ENCODE measurements at regions not wholly inside any gene's neighbourhood (a gene's known extent, or its start where the extent isn't known, plus 50 kb on each side); places are given as distances from the start of the nearest gene placed in this dataset.

- no peaks in the 10 kb centered on the region for H3K27me3 ChIP-seq (ENCODE audit: insufficient read depth, low read length, poor library complexity, severe bottlenecking)
- no peak overlapping the region for H3K4me3 ChIP-seq (ENCODE audit: low read length, poor library complexity, severe bottlenecking)
- H3K9ac ChIP-seq (ENCODE audit: low read depth, low read length, poor library complexity, severe bottlenecking) = no peak overlapping the region
- no peaks in the 10 kb centered on the region for H3K9me3 ChIP-seq (ENCODE audit: insufficient read depth, low read depth, low read length)
- H4K20me1 ChIP-seq (ENCODE audit: insufficient read depth, low read length, poor library complexity, severe bottlenecking) = no peaks in the 10 kb centered on the region
- H3K36me3 ChIP-seq (ENCODE audit: insufficient read depth, low read length) = no peaks in the 10 kb centered on the region
- H3K79me2 ChIP-seq (ENCODE audit: insufficient read depth, low read length) = no peaks in the 10 kb centered on the region
- no peak overlapping the region for H2AFZ ChIP-seq (ENCODE audit: low read length)
- no peak for TF ChIP-seq EZH2phosphoT487 (IDR thresholded peaks at IDR 0.05; ENCODE audit: borderline replicate concordance)
- TF ChIP-seq, protein P1, sequence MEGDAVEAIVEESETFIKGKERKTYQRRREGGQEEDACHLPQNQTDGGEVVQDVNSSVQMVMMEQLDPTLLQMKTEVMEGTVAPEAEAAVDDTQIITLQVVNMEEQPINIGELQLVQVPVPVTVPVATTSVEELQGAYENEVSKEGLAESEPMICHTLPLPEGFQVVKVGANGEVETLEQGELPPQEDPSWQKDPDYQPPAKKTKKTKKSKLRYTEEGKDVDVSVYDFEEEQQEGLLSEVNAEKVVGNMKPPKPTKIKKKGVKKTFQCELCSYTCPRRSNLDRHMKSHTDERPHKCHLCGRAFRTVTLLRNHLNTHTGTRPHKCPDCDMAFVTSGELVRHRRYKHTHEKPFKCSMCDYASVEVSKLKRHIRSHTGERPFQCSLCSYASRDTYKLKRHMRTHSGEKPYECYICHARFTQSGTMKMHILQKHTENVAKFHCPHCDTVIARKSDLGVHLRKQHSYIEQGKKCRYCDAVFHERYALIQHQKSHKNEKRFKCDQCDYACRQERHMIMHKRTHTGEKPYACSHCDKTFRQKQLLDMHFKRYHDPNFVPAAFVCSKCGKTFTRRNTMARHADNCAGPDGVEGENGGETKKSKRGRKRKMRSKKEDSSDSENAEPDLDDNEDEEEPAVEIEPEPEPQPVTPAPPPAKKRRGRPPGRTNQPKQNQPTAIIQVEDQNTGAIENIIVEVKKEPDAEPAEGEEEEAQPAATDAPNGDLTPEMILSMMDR (conservative IDR thresholded peaks at IDR 0.05; ENCODE audit: low read length) = no peak
- H3K4me1 ChIP-seq (ENCODE audit: insufficient read depth, low read length, poor library complexity, severe bottlenecking) = no peaks in the 10 kb centered on the region
- H3F3A ChIP-seq (ENCODE audit: low read depth) = no peaks in the 10 kb centered on the region
- no peak overlapping the region for H3K4me2 ChIP-seq (ENCODE audit: low read depth, low read length, poor library complexity, severe bottlenecking)
- H3K9me2 ChIP-seq (replicated peaks; ENCODE audit: low read depth, low read length) = no peaks in the 10 kb centered on the region
Measured at GRCh38 chr5:85549229-85549628, 1068.5 kb upstream of the COX7C start.

DNA sequence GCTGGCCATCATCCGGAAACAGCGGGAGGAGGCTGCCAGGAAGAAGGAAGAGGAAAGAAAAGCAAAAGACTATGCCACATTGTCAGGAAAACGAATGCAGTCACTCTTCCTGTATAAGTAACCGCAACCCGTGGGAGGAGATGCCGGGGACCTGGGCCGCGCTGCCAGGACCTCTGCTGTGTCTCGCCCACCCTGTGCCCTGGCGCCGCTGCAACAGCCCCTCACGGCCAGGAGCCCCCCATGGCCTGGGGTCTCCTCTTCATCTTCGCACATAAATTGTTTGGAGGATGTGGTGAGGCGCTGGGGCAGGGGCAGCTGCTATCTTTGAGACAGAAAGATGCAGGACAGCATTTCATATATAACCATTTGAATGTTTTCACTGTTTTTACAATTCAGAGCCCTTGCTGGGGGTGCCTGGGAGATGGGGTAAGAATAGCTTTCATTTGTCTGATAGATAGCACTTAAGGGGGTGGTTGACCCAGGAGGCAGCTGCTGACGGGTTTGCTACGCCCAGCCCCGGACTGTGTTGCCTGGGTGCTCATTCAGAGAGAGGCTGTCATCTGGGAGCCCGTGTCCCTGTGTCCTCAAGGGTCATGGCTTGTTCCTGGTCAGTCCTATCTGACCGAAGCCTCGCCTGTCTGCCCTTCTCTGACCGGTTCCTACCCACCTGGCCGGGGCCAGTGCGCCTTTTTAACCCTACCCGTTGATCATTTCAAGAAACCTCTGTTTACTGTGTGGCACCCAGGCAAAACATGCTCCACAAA is 1067.7 kb upstream of the COX7C start:
- Histone ChIP-seq H3K9ac (ENCODE audit: low read depth, low read length, poor library complexity, severe bottlenecking) (no peak overlapping the region), H3K36me3 (ENCODE audit: insufficient read depth, low read length) (no peaks in the 10 kb centered on the region), H3K9me2 (replicated peaks; ENCODE audit: low read depth, low read length) (no peaks in the 10 kb centered on the region), H3F3A (ENCODE audit: low read depth) (no peaks in the 10 kb centered on the region), H3K4me2 (ENCODE audit: low read depth, low read length, poor library complexity, severe bottlenecking) (no peak overlapping the region), H3K4me1 (ENCODE audit: insufficient read depth, low read length, poor library complexity, severe bottlenecking) (no peaks in the 10 kb centered on the region), H3K9me3 (ENCODE audit: insufficient read depth, low read depth, low read length) (no peaks in the 10 kb centered on the region), H3K79me2 (ENCODE audit: insufficient read depth, low read length) (no peaks in the 10 kb centered on the region), H4K20me1 (ENCODE audit: insufficient read depth, low read length, poor library complexity, severe bottlenecking) (no peaks in the 10 kb centered on the region), H3K27me3 (ENCODE audit: insufficient read depth, low read length, poor library complexity, severe bottlenecking) (no peaks in the 10 kb centered on the region), H3K4me3 (ENCODE audit: low read length, poor library complexity, severe bottlenecking) (no peak overlapping the region), H2AFZ (ENCODE audit: low read length) (no peak overlapping the region)
- no peak for TF ChIP-seq EZH2phosphoT487 (IDR thresholded peaks at IDR 0.05; ENCODE audit: borderline replicate concordance)
- TF ChIP-seq, protein P1 (conservative IDR thresholded peaks at IDR 0.05; ENCODE audit: low read length) = no peak

- H3K36me3 ChIP-seq (ENCODE audit: insufficient read depth, low read length) = no peaks in the 10 kb centered on the region
- H3F3A ChIP-seq (ENCODE audit: low read depth) = no peaks in the 10 kb centered on the region
- H3K27me3 ChIP-seq (ENCODE audit: insufficient read depth, low read length, poor library complexity, severe bottlenecking) = no peaks in the 10 kb centered on the region
- no peaks in the 10 kb centered on the region for H3K9me2 ChIP-seq (replicated peaks; ENCODE audit: low read depth, low read length)
- H4K20me1 ChIP-seq (ENCODE audit: insufficient read depth, low read length, poor library complexity, severe bottlenecking) = no peaks in the 10 kb centered on the region
- no peak overlapping the region for H3K4me2 ChIP-seq (ENCODE audit: low read depth, low read length, poor library complexity, severe bottlenecking)
- no peaks in the 10 kb centered on the region for H3K4me1 ChIP-seq (ENCODE audit: insufficient read depth, low read length, poor library complexity, severe bottlenecking)
- no peaks in the 10 kb centered on the region; the same call in 1 of the 2 replicates for H3K9me3 ChIP-seq (ENCODE audit: insufficient read depth, low read depth, low read length)
- no peak for TF ChIP-seq EZH2phosphoT487 (IDR thresholded peaks at IDR 0.05; ENCODE audit: borderline replicate concordance)
- TF ChIP-seq, protein P1 (conservative IDR thresholded peaks at IDR 0.05; ENCODE audit: low read length) = no peak
- H3K79me2 ChIP-seq (ENCODE audit: insufficient read depth, low read length) = no peaks in the 10 kb centered on the region
- H2AFZ ChIP-seq (ENCODE audit: low read length) = no peak overlapping the region
- H3K9ac ChIP-seq (ENCODE audit: low read depth, low read length, poor library complexity, severe bottlenecking) = no peak overlapping the region
- no peak overlapping the region for H3K4me3 ChIP-seq (ENCODE audit: low read length, poor library complexity, severe bottlenecking)
Measured at GRCh38 chr5:85556464-85556863, 1061.3 kb upstream of the COX7C start.

All from Loucy (cell line).